GM12865 (cell line): ENCODE measurements at regions not wholly inside any gene's neighbourhood (a gene's known extent, or its start where the extent isn't known, plus 50 kb on each side); places are given as distances from the start of the nearest gene placed in this dataset.

ENCODE experiments used
- DNase-seq: peaks from one replicate; pipeline ENCODE4 v3.0.0; 2010; ENCODE audit warnings: low read depth
- H3K4me3 ChIP-seq: 2 replicates; pipeline ENCODE4 v1.5.1; 2011; ENCODE audit warnings: mild to moderate bottlenecking, low read depth, low read length, control low read depth
- CTCF ChIP-seq: IDR thresholded peaks from 2 replicates; pipeline ENCODE4 v1.5.1; 2011; ENCODE audit warnings: low read length, control low read depth, low read depth, inconsistent platforms; ENCODE audit not compliant: insufficient read depth; ENCODE audit errors: missing control alignments

GRCh38 chr2:173760553-173760952, 204.6 kb downstream of the SP3 start:
- DNase-seq, result no peak
- no peak overlapping the region for H3K4me3 ChIP-seq
- no peak for TF ChIP-seq CTCF

DNA sequence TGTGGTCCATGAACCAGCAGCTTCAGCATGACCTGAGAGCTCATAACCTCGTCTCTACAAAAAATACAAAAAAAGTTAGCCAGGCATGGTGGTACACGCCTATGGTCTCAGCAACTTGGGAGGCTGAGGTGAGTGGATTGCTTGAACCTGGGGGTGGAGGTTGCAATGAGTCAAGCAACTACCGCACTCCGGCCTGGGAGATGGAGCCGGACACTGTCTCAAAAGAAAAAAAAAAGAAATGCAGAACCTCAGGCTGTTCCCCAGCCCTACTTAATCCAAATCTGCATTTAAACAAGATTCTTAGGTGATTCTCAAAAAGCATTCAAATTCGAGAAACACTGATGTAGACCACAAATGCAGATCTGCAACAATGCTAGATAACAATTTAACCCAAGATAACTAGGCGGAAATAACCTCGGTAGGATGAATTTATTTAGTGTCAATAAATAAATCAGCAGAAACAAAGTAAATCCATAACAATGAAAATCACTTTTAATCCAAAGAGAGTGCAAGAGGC, 203.5 kb downstream of the SP3 start:
- no peak for DNase-seq
- no peak overlapping the region for H3K4me3 ChIP-seq
- TF ChIP-seq CTCF, result no peak

- H3K4me3 ChIP-seq, result no peak overlapping the region
- DNase-seq, result no peak
- TF ChIP-seq CTCF, result no peak
Observed at GRCh38 chr2:173762221-173762620, 203.0 kb downstream of the SP3 start.

DNA sequence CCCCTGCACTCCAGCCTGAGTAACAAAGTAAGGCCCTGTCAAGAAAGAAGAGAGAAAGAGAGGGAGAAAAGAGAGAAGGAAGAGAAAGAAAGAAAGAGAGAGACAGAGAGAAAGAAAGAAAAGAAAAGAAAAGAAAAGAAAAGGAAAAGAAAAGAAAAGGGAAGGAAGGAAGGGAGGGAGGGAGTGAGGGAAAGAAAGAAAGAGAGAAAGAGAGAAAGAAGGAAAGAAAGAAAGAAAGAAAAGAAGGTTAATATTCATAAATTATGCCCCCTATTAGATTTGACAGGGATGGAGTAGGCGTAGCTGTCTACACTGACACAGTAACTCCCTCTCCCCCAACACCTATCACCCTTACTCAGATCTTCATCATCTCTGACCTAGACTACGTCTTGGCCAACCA, 202.3 kb downstream of the SP3 start:
- no peak for DNase-seq
- no peak overlapping the region for H3K4me3 ChIP-seq
- TF ChIP-seq CTCF, result no peak

GRCh38 chr2:173763641-173764040, 201.5 kb downstream of the SP3 start:
- no peak for DNase-seq
- H3K4me3 ChIP-seq, result no peak overlapping the region
- TF ChIP-seq CTCF, result no peak

- no peak overlapping the region for H3K4me3 ChIP-seq
- no peak for DNase-seq
- TF ChIP-seq CTCF, result no peak
Observed at GRCh38 chr2:173764094-173764493, 201.1 kb downstream of the SP3 start.

GRCh38 chr2:173766537-173767289, 198.5 kb downstream of the SP3 start:
- no peak for DNase-seq
- TF ChIP-seq CTCF, result no peak
- H3K4me3 ChIP-seq, result no peak overlapping the region
